IPS-20b (cell line): ENCODE measurements at regions not wholly inside any gene's neighbourhood (a gene's known extent, or its start where the extent isn't known, plus 50 kb on each side); places are given as distances from the start of the nearest gene placed in this dataset.

Source experiments
- H3K27ac ChIP-seq: one replicate; pipeline ENCODE4 v1.5.1; 2013; ENCODE audit warnings: low read length
- H3K27me3 ChIP-seq: 2 replicates; pipeline ENCODE4 v1.6.1; 2013; ENCODE audit warnings: mild to moderate bottlenecking, low read length, inconsistent platforms; ENCODE audit not compliant: insufficient read depth
- H3K36me3 ChIP-seq: 2 replicates; pipeline ENCODE4 v1.6.1; 2013; ENCODE audit warnings: low read depth, mild to moderate bottlenecking, inconsistent platforms, low read length, moderate library complexity; ENCODE audit not compliant: insufficient read depth
- H3K4me1 ChIP-seq: 2 replicates; pipeline ENCODE4 v1.6.1; 2013; ENCODE audit warnings: mild to moderate bottlenecking, control low read depth, inconsistent platforms, low read length, moderate library complexity; ENCODE audit not compliant: insufficient read depth
- H3K4me3 ChIP-seq: 2 replicates; pipeline ENCODE4 v1.5.1; 2013; ENCODE audit warnings: mild to moderate bottlenecking, low read length, inconsistent platforms
- H3K9ac ChIP-seq: 2 replicates; pipeline ENCODE4 v1.6.1; 2013; ENCODE audit warnings: low read depth, mild to moderate bottlenecking, inconsistent platforms, low read length, moderate library complexity
- H3K9me3 ChIP-seq: 2 replicates; pipeline ENCODE4 v1.6.1; 2013; ENCODE audit warnings: mild to moderate bottlenecking, low read depth, low read length, inconsistent platforms; ENCODE audit not compliant: insufficient read depth

DNA sequence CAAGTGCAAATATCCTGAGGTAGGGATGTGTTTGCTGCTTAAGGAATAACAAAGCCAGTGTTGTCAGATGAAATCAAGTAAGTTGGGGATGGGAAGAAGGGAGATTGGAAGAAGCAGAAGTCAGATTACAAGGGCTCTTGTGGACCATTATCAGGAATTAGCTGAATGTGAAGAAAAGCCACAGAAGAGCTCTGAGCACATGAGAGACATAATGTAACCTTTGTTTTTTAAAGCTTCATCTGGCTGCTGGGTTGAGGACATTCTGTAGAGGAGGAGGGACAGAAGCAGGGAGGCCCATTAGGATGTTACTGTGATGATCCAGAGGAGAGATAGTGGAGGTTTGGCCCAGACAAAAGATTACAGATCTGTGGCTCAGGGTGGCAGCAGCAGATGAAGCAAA lies 111.7 kb downstream of the DUSP10 start:
- Histone ChIP-seq H3K9me3 (no peaks in the 10 kb centered on the region), H3K27ac (no peak overlapping the region), H3K36me3 (no peaks in the 10 kb centered on the region), H3K4me1 (peaks cover 2% of the 10 kb centered on the region; the same call in 1 of the 2 replicates), H3K27me3 (no peaks in the 10 kb centered on the region), H3K9ac (no peak overlapping the region), H3K4me3 (no peak overlapping the region)

DNA sequence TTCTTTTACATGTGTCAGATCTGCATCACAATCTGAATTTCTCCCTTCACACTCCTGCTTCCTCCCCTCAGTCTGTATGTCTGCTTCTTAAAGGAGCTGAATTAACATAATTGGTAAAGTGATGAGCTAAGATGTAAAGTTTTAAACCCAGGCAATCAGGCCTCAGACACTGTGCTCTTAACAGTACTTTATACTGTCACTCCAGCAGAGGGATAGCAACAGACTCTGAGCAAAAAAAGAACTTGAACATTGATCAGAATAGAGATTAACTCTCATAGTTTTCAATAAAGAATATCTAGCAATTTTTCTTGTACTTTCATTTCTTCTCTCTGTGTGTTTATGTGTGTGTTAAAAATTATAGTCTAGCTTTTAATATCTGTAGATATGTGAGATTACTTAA lies 110.3 kb downstream of the DUSP10 start:
- Histone ChIP-seq H3K9ac (no peak overlapping the region), H3K4me3 (no peak overlapping the region), H3K4me1 (peaks cover 2% of the 10 kb centered on the region; the same call in 1 of the 2 replicates), H3K27me3 (no peaks in the 10 kb centered on the region), H3K9me3 (no peaks in the 10 kb centered on the region), H3K27ac (no peak overlapping the region), H3K36me3 (no peaks in the 10 kb centered on the region)

DNA sequence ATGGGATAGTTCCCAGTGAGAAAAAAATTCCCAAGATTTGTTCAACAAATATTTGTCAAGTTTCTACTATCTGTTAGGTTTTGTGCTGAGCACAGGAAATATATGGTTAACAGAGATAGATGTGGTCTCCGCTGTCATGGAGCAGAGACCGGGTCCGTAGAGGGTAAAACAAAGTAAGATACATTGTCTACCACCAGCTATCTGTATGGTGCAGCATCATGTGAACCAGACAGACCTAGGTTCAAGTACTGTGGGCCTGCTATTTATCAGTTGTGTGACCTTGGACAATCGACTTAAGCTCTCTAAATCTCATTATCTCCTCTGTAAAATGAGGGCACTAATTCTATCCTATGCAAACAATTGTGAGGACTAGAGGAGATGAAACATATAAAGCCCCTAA lies 109.8 kb downstream of the DUSP10 start:
- Histone ChIP-seq H3K27ac (no peak overlapping the region), H3K36me3 (no peaks in the 10 kb centered on the region), H3K4me3 (no peak overlapping the region), H3K9me3 (no peaks in the 10 kb centered on the region), H3K27me3 (no peaks in the 10 kb centered on the region), H3K9ac (no peak overlapping the region), H3K4me1 (peaks cover 2% of the 10 kb centered on the region; the same call in 1 of the 2 replicates)

DNA sequence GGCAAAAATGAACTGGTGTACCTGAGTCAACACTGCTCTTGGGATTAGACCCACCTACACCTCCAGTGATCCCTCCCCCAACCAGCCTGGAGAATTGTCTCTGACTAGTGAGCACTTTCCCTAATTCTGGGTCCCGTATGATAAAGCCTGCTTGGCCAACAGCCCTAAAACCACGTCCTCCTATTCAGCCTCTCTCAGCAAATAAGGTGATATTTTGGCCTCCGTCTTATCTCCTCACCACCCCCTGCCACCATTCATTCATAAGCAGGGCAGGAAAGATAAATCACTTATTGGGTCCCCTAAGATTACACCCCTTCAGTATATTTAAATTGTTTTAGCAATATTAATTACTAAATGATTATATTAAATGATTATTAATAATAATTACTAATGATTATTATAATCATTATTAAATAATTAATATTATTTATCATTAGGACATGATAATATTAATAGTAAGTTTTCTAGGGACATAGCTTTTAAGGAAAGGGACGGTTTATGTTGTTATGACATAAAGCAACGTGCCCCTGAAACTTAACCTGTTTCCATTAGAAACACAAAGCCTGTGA lies 108.0 kb downstream of the DUSP10 start:
- Histone ChIP-seq H3K36me3 (no peaks in the 10 kb centered on the region), H3K27me3 (no peaks in the 10 kb centered on the region), H3K9me3 (no peaks in the 10 kb centered on the region), H3K4me1 (peaks cover 2% of the 10 kb centered on the region; the same call in 1 of the 2 replicates), H3K9ac (no peak overlapping the region), H3K4me3 (no peak overlapping the region), H3K27ac (no peak overlapping the region)

DNA sequence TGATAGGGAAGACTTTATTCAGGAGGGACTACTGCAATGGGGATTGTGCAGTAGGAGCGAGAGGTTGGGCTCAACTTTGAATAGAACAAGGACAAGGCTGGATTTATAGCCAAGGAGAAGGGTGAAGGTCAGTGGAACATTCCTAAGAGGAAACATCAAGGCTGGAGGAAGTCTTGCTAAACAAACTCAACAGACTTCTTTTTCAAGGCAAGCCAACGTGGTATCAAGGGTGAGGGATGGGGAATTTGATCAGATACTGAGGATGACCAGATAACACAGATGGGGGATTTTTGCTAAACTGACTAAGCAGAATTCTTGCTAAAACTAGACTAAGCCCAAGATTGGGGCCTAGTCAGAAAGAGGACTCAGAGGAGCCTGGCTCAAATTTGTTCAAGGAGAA lies 107.3 kb downstream of the DUSP10 start:
- peaks cover 2% of the 10 kb centered on the region; the same call in 1 of the 2 replicates for H3K4me1 ChIP-seq
- H3K9me3 ChIP-seq: no peaks in the 10 kb centered on the region
- no peak overlapping the region for H3K27ac ChIP-seq
- no peak overlapping the region for H3K4me3 ChIP-seq
- H3K36me3 ChIP-seq: no peaks in the 10 kb centered on the region
- H3K9ac ChIP-seq: no peak overlapping the region
- no peaks in the 10 kb centered on the region for H3K27me3 ChIP-seq

GRCh38 chr1:221635305-221635704 lies 106.6 kb downstream of the DUSP10 start:
- no peak overlapping the region for H3K9ac ChIP-seq
- H3K27me3 ChIP-seq: no peaks in the 10 kb centered on the region
- no peak overlapping the region for H3K4me3 ChIP-seq
- H3K4me1 ChIP-seq: peaks cover 2% of the 10 kb centered on the region; the same call in 1 of the 2 replicates
- no peaks in the 10 kb centered on the region for H3K9me3 ChIP-seq
- H3K27ac ChIP-seq: no peak overlapping the region
- no peaks in the 10 kb centered on the region for H3K36me3 ChIP-seq

- no peaks in the 10 kb centered on the region for H3K9me3 ChIP-seq
- no peak overlapping the region for H3K9ac ChIP-seq
- H3K27me3 ChIP-seq: no peaks in the 10 kb centered on the region
- peaks cover 2% of the 10 kb centered on the region; the same call in 1 of the 2 replicates for H3K4me1 ChIP-seq
- H3K27ac ChIP-seq: no peak overlapping the region
- no peak overlapping the region for H3K4me3 ChIP-seq
- H3K36me3 ChIP-seq: no peaks in the 10 kb centered on the region
Observed at GRCh38 chr1:221636096-221636495, 105.8 kb downstream of the DUSP10 start.

DNA sequence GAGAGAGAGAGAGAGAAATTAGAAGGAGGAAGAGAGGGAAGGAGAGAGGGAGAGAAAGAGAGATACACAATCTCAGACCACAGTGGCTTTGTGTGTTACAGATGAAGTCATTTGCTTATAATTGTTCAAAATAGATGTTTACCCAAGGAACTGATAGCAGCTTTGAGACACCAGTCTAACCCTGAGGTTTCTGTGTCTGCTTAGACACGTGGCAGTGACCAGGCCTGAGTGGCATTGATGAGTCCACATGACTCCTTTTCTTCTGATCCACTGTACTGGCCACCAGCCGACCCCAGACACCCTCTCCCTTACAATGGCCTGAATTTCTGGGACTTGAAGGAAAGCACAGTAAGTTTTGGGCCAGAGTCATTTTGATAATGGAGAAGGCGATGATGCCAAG lies 104.9 kb downstream of the DUSP10 start:
- H3K9ac ChIP-seq: no peak overlapping the region
- H3K9me3 ChIP-seq: no peaks in the 10 kb centered on the region
- H3K4me3 ChIP-seq: no peak overlapping the region
- no peaks in the 10 kb centered on the region for H3K4me1 ChIP-seq
- no peaks in the 10 kb centered on the region for H3K36me3 ChIP-seq
- H3K27me3 ChIP-seq: no peaks in the 10 kb centered on the region
- H3K27ac ChIP-seq: no peak overlapping the region

DNA sequence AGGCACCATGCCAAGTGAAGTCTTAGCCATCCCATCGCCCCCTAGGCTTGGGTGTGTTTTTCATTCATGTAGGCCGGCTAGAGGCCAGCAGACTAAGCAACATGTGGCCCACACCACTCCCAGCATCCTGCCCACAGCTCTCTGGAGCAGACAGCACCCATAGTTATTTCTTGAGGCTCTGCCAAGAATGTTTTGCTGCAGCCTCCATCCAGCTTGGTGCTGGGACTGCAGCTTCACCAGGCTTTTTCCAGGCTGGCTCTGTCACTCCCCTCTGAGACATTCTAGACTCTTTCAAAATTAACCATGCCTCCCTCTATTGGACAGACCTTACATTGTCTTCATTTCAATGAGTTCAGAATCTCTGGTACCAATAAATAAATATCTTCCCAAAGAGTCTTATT lies 104.2 kb downstream of the DUSP10 start:
- Histone ChIP-seq H3K9me3 (no peaks in the 10 kb centered on the region), H3K27ac (no peak overlapping the region), H3K4me1 (no peaks in the 10 kb centered on the region), H3K36me3 (no peaks in the 10 kb centered on the region), H3K4me3 (no peak overlapping the region), H3K9ac (no peak overlapping the region), H3K27me3 (no peaks in the 10 kb centered on the region)

DNA sequence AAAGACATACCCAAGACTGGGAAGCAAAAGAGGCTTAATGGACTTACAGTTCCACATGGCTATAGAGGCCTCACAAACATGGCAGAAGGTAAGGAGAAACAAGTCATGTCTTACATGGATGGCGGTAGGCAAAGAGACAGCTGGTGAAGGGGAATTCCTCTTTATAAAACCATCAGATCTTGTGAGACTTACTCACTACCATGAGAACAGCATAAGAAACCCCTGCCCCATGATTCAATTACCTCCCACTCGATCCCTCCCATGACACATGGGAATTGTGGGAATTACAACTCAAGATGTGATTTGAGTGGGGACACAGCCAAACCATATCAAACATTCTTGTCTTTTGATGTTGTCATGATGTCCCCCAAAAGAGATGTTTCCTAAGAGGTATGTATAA lies 103.3 kb downstream of the DUSP10 start:
- Histone ChIP-seq H3K4me3 (no peak overlapping the region), H3K9ac (no peak overlapping the region), H3K27ac (no peak overlapping the region), H3K36me3 (no peaks in the 10 kb centered on the region), H3K27me3 (no peaks in the 10 kb centered on the region), H3K9me3 (no peaks in the 10 kb centered on the region), H3K4me1 (no peaks in the 10 kb centered on the region)

DNA sequence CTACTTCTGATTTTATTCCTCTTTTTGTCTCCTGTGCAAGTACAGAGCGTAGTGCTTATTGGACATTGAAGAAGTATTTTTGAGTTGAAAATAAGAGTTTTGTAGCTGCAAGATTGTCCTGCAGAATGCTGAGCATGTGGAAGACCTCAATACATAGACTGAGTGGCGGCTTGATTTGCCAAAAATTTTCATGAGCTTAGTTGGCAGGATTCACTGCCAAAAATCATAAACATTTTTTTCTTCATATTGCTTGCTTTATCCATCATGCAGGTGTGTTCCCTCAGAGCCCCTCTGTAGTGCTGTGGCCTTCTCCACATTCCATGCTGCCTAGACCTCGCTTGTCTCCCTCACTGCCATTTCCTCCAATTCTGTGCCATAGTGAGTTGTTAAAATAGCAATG lies 100.1 kb downstream of the DUSP10 start:
- H3K4me3 ChIP-seq: no peak overlapping the region
- H3K27me3 ChIP-seq: no peaks in the 10 kb centered on the region
- no peak overlapping the region for H3K9ac ChIP-seq
- no peak overlapping the region for H3K27ac ChIP-seq
- peaks cover 8% of the 10 kb centered on the region; the same call in 1 of the 2 replicates for H3K4me1 ChIP-seq
- no peaks in the 10 kb centered on the region for H3K9me3 ChIP-seq
- no peaks in the 10 kb centered on the region for H3K36me3 ChIP-seq

DNA sequence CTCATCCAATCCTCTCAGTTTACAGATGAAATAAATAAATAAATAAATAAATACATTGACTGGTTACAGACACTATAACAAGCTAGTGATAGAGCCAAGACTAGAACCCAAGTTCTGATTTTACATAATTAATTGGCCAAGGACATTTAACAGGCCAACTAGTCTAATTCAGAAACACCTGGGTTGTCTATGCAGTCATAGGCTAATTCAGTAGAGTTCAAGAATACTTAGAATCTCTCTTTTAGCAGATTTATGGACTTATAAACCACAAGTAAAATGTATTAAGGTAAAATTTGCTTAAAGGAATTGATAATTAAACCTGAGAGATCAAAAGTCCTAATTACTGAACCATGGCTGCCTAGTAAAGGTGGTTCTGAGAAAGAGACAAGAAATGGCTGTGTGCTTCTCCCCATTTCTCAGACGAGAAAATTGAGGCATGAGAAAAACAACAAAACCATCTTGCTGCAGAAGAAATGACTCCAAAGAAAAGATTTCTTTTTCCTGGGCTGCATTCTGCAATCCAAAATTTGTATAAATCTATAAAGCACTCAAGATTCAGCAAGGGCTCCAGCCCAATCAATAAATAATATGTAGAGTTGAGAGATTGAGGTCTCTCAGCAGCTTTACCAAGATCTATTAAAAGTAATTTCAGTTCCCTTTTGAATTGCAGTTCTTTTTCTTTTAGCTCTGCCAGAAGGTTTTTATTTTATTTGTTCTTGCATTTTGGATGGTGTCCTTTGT lies 98.3 kb downstream of the DUSP10 start:
- Histone ChIP-seq H3K4me1 (peaks cover 8% of the 10 kb centered on the region; the same call in 1 of the 2 replicates), H3K9me3 (no peaks in the 10 kb centered on the region), H3K36me3 (no peaks in the 10 kb centered on the region), H3K27me3 (no peaks in the 10 kb centered on the region), H3K27ac (no peak overlapping the region), H3K9ac (no peak overlapping the region), H3K4me3 (no peak overlapping the region)
